Thyroid gland (tissue), 4 donors: ENCODE measurements at regions not wholly inside any gene's neighbourhood (a gene's known extent, or its start where the extent isn't known, plus 50 kb on each side); places are given as distances from the start of the nearest gene placed in this dataset.

ENCODE experiments used
- CTCF ChIP-seq, 6 experiments: fragments of 200-600 bp in 3 of 6; fragments of 450-650 bp in 3 of 6; sonication (generic) in 3 of 6; IDR thresholded peaks; one replicate each; pipeline ENCODE4 v1.5.1; 2016 to 2019; ENCODE audit warnings: antibody characterized with exemption in 6 of 6, mild to moderate bottlenecking in 2 of 6, inconsistent platforms in 1 of 6, moderate library complexity in 1 of 6
- POLR2A ChIP-seq, 2 donors: fragments of 450-650 bp; IDR thresholded peaks; one replicate each; pipeline ENCODE4 v1.6.1; 2017; ENCODE audit warnings: antibody characterized with exemption in 2 of 2, mild to moderate bottlenecking in 2 of 2, moderate library complexity in 1 of 2

- TF ChIP-seq CTCF (IDR thresholded peaks at IDR 0.05) (no peak), POLR2A (IDR thresholded peaks at IDR 0.05) (no peak)
Measured at GRCh38 chr12:46693518-46693917, 132.3 kb downstream of the SLC38A4 start.
